Suprapubic skin (tissue), 4 donors: ENCODE measurements at regions not wholly inside any gene's neighbourhood (a gene's known extent, or its start where the extent isn't known, plus 50 kb on each side); places are given as distances from the start of the nearest gene placed in this dataset.

Experiments
- CTCF ChIP-seq, 2 donors: fragments of 200-600 bp in 1 of 2; fragments of 450-650 bp in 1 of 2; sonication (generic) in 1 of 2; IDR thresholded peaks; one replicate each; pipeline ENCODE4 v1.5.1; 2016 to 2019; ENCODE audit warnings: antibody characterized with exemption in 2 of 2, mild to moderate bottlenecking in 1 of 2, moderate library complexity in 1 of 2
- POLR2A ChIP-seq, 2 donors: fragments of 450-650 bp; IDR thresholded peaks; one replicate each; pipeline ENCODE4 v1.6.1; 2017; ENCODE audit warnings: antibody characterized with exemption in 2 of 2, mild to moderate bottlenecking in 2 of 2, moderate library complexity in 2 of 2
- POLR2AphosphoS5 ChIP-seq, 3 donors: sonication (generic); formaldehyde crosslinking; IDR thresholded peaks; one replicate each; pipeline ENCODE4 v1.6.1; 2017; ENCODE audit warnings: antibody characterized with exemption in 3 of 3

- no peak for TF ChIP-seq POLR2AphosphoS5 (IDR thresholded peaks at IDR 0.05)
- no peak for TF ChIP-seq CTCF (IDR thresholded peaks at IDR 0.05)
- TF ChIP-seq POLR2A (IDR thresholded peaks at IDR 0.05): no peak
These were observed 256.0 kb downstream of the GRXCR1 start for GRCh38 chr4:43148481-43148880.
